ENCODE measurements at regions not wholly inside any gene's neighbourhood (a gene's known extent, or its start where the extent isn't known, plus 50 kb on each side); places are given as distances from the start of the nearest gene placed in this dataset.

GRCh38 chr5:129821477-129822131 is 73.7 kb downstream of the MINAR2 start:
- DNase-seq, result no peak

GRCh38 chr5:129830288-129830687 is 74.0 kb upstream of the CHSY3 start:
- DNase-seq, result no peak

GRCh38 chr5:129836321-129836720 is 67.9 kb upstream of the CHSY3 start:
- no peak for DNase-seq

GRCh38 chr5:129844764-129845163 is 59.5 kb upstream of the CHSY3 start:
- no peak for DNase-seq

- DNase-seq, result peak; percentile 81 to 82
Measured at GRCh38 chr5:129852747-129853352, 51.4 kb upstream of the CHSY3 start.

- no peak for DNase-seq
Measured at GRCh38 chr5:129853588-129853987, 50.7 kb upstream of the CHSY3 start.
